HepG2 (cell line): ENCODE measurements at regions not wholly inside any gene's neighbourhood (a gene's known extent, or its start where the extent isn't known, plus 50 kb on each side); places are given as distances from the start of the nearest gene placed in this dataset.

Experiments
- ATAC-seq: fragments of 200-7000 bp; cut with Tn5 transposase; 3 replicates; pipeline ENCODE4 v1.9.1; 2020; ENCODE audit warnings: mild to moderate bottlenecking, moderate library complexity
- BruUV-seq: library from RNA; stranded (reverse); fragments of 400-500 nt; replicated peaks from 2 replicates; lab custom pipeline; 2021; lab: Mats Ljungman, UMichigan
- CTCF ChIA-PET: fragments of 300-600 bp; formaldehyde crosslinking; extraction: SDS; loops from one replicate; lab custom pipeline; 2021; ENCODE audit warnings: low total read pairs, inconsistent platforms, low intra/inter-chr PET ratio; lab: Yijun Ruan, JAX
- POLR2A ChIA-PET: fragments of 350-600 bp; sonication (Branson Sonifier 250); formaldehyde crosslinking; loops from one replicate; lab custom pipeline; 2020; ENCODE audit warnings: antibody characterized with exemption, inconsistent platforms; lab: Yijun Ruan, JAX
- DNase-seq: peaks from one replicate; pipeline ENCODE4 v3.0.0-alpha.2; 2015; ENCODE audit warnings: low spot score
- FAIRE-seq: peaks from 3 replicates; lab custom pipeline; 2011; peaks lifted over from hg19 to GRCh38; lab: Jason Lieb, UNC
- H2AFZ ChIP-seq: one replicate; pipeline ENCODE4 v1.6.1; 2011; ENCODE audit warnings: low read length, inconsistent platforms
- H3K27ac ChIP-seq: fragments of 300-600 bp; 3 replicates; pipeline ENCODE4 v1.8.0; 2011; ENCODE audit warnings: mixed run types, mild to moderate bottlenecking, mixed read lengths, low read length, inconsistent platforms; ENCODE audit not compliant: insufficient read depth; ENCODE audit errors: extremely low read length
- H3K27me3 ChIP-seq, 2 experiments: fragments of 200-600 bp in 1 of 2; 2 replicates in 1 of 2; 3 replicates in 1 of 2; pipeline versions ENCODE4 v1.6.0 to v1.8.0; 2011; ENCODE audit warnings: low read length in 2 of 2, mild to moderate bottlenecking in 2 of 2, moderate library complexity in 2 of 2, inconsistent platforms in 1 of 2; ENCODE audit not compliant: insufficient read depth in 2 of 2, control insufficient read depth in 1 of 2
- H3K36me3 ChIP-seq, 2 experiments: fragments of 200-600 bp in 1 of 2; replicated peaks in 1 of 2; 2 replicates in 1 of 2; 3 replicates in 1 of 2; pipeline versions ENCODE4 v1.5.1 to v1.8.0; 2011; ENCODE audit warnings: low read length in 2 of 2, inconsistent platforms in 1 of 2; ENCODE audit not compliant: insufficient read depth in 2 of 2, control insufficient read depth in 1 of 2
- H3K4me1 ChIP-seq: 2 replicates; pipeline ENCODE4 v1.5.1; 2012; ENCODE audit warnings: low read length, inconsistent platforms; ENCODE audit not compliant: insufficient read depth
- H3K4me2 ChIP-seq: 2 replicates; pipeline ENCODE4 v1.6.0; 2011; ENCODE audit warnings: low read depth, low read length, inconsistent platforms
- H3K4me3 ChIP-seq, 3 experiments: fragments of 200-600 bp in 1 of 3; sonication (generic), shearing (Covaris generic) in 1 of 3; replicated peaks in 1 of 3; 2 replicates each; pipeline ENCODE4 v1.5.1; 2011 to 2016; ENCODE audit warnings: low read length in 3 of 3, inconsistent platforms in 2 of 3, low read depth in 2 of 3, mild to moderate bottlenecking in 2 of 3, control low read depth in 1 of 3, mixed read lengths in 1 of 3; ENCODE audit not compliant: insufficient read depth in 1 of 3
- H3K79me2 ChIP-seq: one replicate; pipeline ENCODE4 v1.6.1; 2011; ENCODE audit warnings: low read length, inconsistent platforms; ENCODE audit not compliant: insufficient read depth
- H3K9ac ChIP-seq: 2 replicates; pipeline ENCODE4 v1.6.0; 2011; ENCODE audit warnings: mild to moderate bottlenecking, low read depth, low read length, inconsistent platforms; ENCODE audit not compliant: insufficient read depth
- H3K9me3 ChIP-seq: 2 replicates; pipeline ENCODE4 v1.5.1; 2012; ENCODE audit warnings: mild to moderate bottlenecking, low read length
- H4K20me1 ChIP-seq: 2 replicates; pipeline ENCODE4 v1.6.0; 2011; ENCODE audit warnings: inconsistent platforms, mild to moderate bottlenecking, low read length, moderate library complexity; ENCODE audit not compliant: insufficient read depth
- ATF7-NPFF ChIP-seq: sonication (generic); formaldehyde crosslinking; IDR thresholded peaks from 2 replicates; pipeline ENCODE4 v1.8.1; 2023; ENCODE audit warnings: mild to moderate bottlenecking, low read depth, missing genetic modification reagents, moderate library complexity
- FOXA1 ChIP-seq, 2 experiments: fragments of 450-650 bp in 1 of 2; sonication (generic) in 1 of 2; formaldehyde crosslinking in 1 of 2; IDR thresholded peaks; 2 replicates each; pipeline versions ENCODE4 v1.4.0 to v1.6.1; 2016 to 2020; ENCODE audit warnings: missing genetic modification reagents in 1 of 2
- HDAC2 ChIP-seq: sonication (generic); formaldehyde crosslinking; IDR thresholded peaks from 2 replicates; pipeline ENCODE4 v1.4.0; 2020; ENCODE audit warnings: missing genetic modification reagents
- ISX ChIP-seq: sonication (generic); formaldehyde crosslinking; conservative IDR thresholded peaks from 2 replicates; pipeline ENCODE4 v1.5.0; 2020; ENCODE audit warnings: missing genetic modification reagents
- MLLT10 ChIP-seq: sonication (generic); formaldehyde crosslinking; IDR thresholded peaks from 2 replicates; pipeline ENCODE4 v1.4.0; 2020; ENCODE audit warnings: missing genetic modification reagents
- NR2F6 ChIP-seq, 2 experiments: IDR thresholded peaks; 2 replicates each; pipeline ENCODE4 v1.6.1; 2016; ENCODE audit warnings: antibody characterized with exemption in 1 of 2, mild to moderate bottlenecking in 1 of 2
- PLRG1 ChIP-seq: fragments of 450-650 bp; conservative IDR thresholded peaks from 2 replicates; pipeline ENCODE4 v1.6.1; 2016
- ZNF30 ChIP-seq: sonication (generic); formaldehyde crosslinking; IDR thresholded peaks from 2 replicates; pipeline ENCODE4 v1.5.0; 2020; ENCODE audit warnings: mild to moderate bottlenecking, missing genetic modification reagents
- ZNF567 ChIP-seq: sonication (generic); formaldehyde crosslinking; IDR thresholded peaks from 2 replicates; pipeline ENCODE4 v1.8.1; 2023; ENCODE audit warnings: mild to moderate bottlenecking, missing genetic modification reagents, borderline replicate concordance
- ZNF615 ChIP-seq: sonication (generic); formaldehyde crosslinking; IDR thresholded peaks from 2 replicates; pipeline ENCODE4 v1.5.0; 2020; ENCODE audit warnings: mild to moderate bottlenecking, missing genetic modification reagents, borderline replicate concordance
- ZNF737 ChIP-seq: sonication (generic); formaldehyde crosslinking; IDR thresholded peaks from 2 replicates; pipeline ENCODE4 v1.5.0; 2020; ENCODE audit warnings: missing genetic modification reagents, mild to moderate bottlenecking, borderline replicate concordance
- WGBS: methylation state at CpG from one replicate; pipeline ENCODE4 v1.1.6; 2017; ENCODE audit warnings: low lambda C conversion rate; 5-methylcytosine and 5-hydroxymethylcytosine counted together
- in situ Hi-C: cut with HindIII; loops from 2 replicates; pipeline ENCODE4 v1.10.0; 2017; ENCODE audit warnings: low pct_unique_long_range_greater_than_20kb; ENCODE audit not compliant: extremely low pct_ligation_motif_present
- intact Hi-C: fragments of 100-400 bp; cut with micrococcal nuclease; formaldehyde crosslinking; loops from one replicate; pipeline ENCODE4 v1.10.0; 2022; ENCODE audit not compliant: unreplicated experiment
- TF ChIP-seq, protein P1 (sequence below): sonication (generic); formaldehyde crosslinking; IDR thresholded peaks from 2 replicates; pipeline ENCODE4 v1.4.0; 2020; ENCODE audit warnings: missing genetic modification reagents

GRCh38 chr12:90281154-90281868 is 572.7 kb upstream of the ATP2B1 start:
- TF ChIP-seq ZNF737 (CRISPR knock-in tag) (no peak), NR2F6 (IDR thresholded peaks at IDR 0.05) (no peak), NR2F6 (CRISPR knock-in tag; IDR thresholded peaks at IDR 0.05) (no peak), ZNF30 (CRISPR knock-in tag) (no peak), ISX (no peak), ZNF567 (CRISPR knock-in tag) (no peak), PLRG1 (no peak), ATF7-NPFF (CRISPR knock-in tag) (no peak), ZNF615 (CRISPR knock-in tag) (no peak), HDAC2 (CRISPR knock-in tag) (no peak), FOXA1 (IDR thresholded peaks at IDR 0.05) (no peak), FOXA1 (CRISPR knock-in tag; IDR thresholded peaks at IDR 0.05) (no peak), MLLT10 (CRISPR knock-in tag) (no peak)
- TF ChIP-seq, protein P1, sequence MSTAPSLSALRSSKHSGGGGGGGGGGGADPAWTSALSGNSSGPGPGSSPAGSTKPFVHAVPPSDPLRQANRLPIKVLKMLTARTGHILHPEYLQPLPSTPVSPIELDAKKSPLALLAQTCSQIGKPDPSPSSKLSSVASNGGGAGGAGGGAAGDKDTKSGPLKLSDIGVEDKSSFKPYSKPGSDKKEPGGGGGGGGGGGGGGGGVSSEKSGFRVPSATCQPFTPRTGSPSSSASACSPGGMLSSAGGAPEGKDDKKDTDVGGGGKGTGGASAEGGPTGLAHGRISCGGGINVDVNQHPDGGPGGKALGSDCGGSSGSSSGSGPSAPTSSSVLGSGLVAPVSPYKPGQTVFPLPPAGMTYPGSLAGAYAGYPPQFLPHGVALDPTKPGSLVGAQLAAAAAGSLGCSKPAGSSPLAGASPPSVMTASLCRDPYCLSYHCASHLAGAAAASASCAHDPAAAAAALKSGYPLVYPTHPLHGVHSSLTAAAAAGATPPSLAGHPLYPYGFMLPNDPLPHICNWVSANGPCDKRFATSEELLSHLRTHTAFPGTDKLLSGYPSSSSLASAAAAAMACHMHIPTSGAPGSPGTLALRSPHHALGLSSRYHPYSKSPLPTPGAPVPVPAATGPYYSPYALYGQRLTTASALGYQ = no peak
- WGBS = 0% methylated on average over 1 of the region's 1 CpG
- ChIA-PET CTCF (no interaction called here), POLR2A (no interaction called here)
- no peak overlapping the region for H3K4me3 ChIP-seq
- no peaks in the 10 kb centered on the region for H3K4me1 ChIP-seq
- BruUV-seq = no TSS peak
- H3K4me2 ChIP-seq = no peak overlapping the region
- no peaks in the 10 kb centered on the region for H3K79me2 ChIP-seq
- no peak overlapping the region for H3K9ac ChIP-seq
- H3K36me3 ChIP-seq = no peaks in the 10 kb centered on the region
- DNase-seq (no peak), ATAC-seq (no peak), FAIRE-seq (no peak)
- H2AFZ ChIP-seq = no peak overlapping the region
- intact Hi-C loops = no loop called here
- H3K27me3 ChIP-seq = no peaks in the 10 kb centered on the region
- in situ Hi-C loops = no loop called here
- no peak overlapping the region for H3K27ac ChIP-seq
- H4K20me1 ChIP-seq = no peaks in the 10 kb centered on the region
- H3K9me3 ChIP-seq = peaks cover 74% of the 10 kb centered on the region
